GM21576 (cell line): ENCODE measurements at regions not wholly inside any gene's neighbourhood (a gene's known extent, or its start where the extent isn't known, plus 50 kb on each side); places are given as distances from the start of the nearest gene placed in this dataset.

Experiments used
- ATAC-seq: cut with Tn5 transposase; IDR thresholded peaks from one replicate; pipeline ENCODE4 v1.9.1; 2021; ENCODE audit warnings: mild to moderate bottlenecking, moderate library complexity; ENCODE audit not compliant: unreplicated experiment

DNA sequence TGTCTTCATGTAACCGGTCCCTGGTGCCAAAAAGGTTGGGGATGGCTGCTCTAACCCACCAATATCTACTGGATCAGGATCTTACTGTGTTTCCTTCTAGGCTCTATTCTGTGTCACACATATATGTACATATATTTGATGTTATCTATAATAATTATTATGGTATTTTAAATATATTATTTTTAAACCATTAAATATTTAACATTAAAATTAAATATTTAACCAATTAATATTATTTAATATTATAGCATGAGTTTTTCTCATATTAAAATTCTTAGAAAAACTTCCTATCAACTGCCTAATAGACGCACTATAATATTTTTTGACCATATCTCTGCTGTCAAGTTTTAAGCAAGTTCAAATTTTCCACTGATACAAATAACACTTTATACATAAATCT lies 196.9 kb upstream of the PLET1 start:
- ATAC-seq = no peak

DNA sequence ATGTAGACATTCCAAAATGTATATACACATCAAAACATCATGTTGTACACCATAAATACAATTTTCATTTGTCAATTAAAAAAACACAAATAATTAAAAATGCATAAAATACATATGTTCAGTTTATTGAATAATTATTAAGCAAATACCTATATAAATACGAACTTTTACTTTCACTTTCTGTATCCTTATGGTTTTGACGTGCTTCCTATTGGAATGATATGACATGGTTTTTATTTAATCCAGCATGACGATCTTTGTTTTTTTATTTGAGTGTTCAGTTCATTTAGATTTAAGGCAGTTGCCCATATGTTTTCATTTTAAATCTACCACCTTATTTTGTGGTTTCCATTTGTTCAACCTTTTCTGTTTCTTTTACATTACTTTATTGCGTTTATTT lies 198.3 kb upstream of the PLET1 start:
- ATAC-seq = no peak

DNA sequence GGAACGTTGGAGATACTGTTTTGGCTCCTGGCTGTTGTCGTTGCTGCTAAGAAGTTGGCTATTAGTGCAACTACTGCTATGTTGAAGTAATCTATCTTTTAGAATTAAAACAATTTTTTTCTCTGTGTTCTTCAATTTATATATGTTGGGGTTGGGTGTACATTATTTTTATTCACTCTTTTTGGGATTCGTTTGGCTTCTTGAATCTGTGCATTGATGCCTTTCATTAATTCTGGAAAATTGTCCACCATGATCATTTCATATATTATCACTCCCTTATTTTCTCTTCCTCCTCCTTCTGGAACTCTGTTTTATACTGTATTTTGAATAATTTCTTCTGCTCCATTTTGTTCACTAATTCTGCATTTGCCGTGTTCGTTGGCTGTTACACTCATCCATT lies 199.5 kb upstream of the PLET1 start:
- ATAC-seq = no peak

DNA sequence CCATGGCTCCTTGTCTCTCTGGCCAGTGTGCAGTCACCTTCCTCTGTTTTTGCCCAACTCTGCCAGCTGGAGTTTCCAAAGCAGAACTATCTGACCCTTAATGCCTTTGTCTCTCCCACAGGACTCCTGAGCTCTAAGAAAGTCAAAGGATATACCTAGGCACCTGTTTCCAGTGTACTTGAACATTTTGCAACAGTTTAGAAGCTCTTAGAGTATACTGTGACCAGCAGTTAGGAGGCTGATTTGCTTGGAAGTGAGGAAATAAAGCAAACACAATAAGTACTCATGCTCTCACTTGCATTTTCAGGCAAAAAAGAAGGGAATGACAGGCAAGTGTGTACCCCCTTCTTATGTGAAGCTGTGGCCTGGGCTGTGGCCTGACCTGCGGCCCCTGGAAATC lies 204.3 kb upstream of the PLET1 start:
- no peak for ATAC-seq

DNA sequence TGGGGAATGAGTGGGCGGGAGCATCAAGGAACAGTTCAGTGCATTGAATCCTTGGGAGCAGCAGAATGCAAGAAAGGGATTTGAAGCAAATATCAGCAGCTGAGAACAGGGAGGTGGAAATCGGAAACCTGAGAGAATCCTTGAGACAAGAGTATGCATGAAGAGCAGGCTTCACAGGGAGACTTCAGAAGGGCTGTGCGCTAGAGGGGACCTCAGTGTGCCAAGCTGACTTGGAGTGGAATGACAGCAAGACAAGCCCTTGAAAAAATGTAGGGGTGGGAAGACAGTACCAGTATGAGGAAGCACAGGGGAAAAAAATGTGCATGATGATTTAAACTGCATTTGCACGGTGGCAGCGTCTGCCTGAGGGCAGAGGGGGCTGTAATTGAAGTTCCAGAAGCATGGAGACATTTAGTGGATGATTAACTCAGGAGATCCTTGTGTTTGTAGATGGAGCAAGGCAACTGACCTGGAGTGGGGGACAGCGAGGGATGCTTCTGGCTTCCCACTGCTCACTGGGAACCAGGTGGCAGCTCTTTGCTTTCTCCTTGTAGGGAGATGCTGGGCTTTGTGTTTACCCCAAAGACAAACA lies 204.9 kb upstream of the PLET1 start:
- no peak for ATAC-seq

DNA sequence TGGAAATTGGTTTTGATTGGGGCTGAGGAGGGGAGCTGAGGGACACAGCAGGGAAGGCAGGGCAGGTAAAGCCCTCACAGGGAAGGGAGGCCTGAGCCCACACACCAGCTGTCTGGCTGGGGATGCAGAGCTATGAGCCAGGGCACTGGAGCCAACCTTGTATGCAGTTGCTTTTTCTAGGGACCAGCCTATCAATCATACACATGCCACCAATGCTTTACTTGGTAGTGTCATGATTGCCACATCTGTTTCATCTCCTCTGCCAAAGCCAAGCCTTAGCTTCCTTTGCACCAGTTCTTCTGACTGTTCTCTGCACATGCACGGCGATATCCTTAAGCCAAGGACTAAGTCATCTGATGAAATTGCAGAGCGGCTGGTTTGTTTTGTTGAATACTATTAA lies 207.1 kb upstream of the PLET1 start:
- ATAC-seq = no peak

DNA sequence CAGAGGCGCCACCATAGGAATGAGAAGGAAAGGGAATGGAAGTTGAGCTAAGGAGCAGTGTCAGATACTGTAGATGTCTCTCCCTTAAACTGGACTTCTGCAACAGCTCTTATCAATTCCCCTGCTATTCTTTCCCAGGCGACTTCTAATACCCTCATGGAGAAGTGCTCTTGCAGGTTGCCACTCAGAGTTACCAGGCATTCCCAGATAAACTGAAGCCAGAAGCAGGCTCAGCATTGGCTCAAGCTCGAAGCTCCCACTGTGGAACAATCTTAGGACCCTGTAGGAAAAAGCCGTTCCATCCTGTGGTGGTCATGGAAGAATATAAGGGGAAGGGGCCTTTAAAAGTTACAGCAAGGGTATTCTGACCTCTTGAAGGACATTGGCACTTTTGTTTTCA lies 208.7 kb upstream of the PLET1 start:
- no peak for ATAC-seq

DNA sequence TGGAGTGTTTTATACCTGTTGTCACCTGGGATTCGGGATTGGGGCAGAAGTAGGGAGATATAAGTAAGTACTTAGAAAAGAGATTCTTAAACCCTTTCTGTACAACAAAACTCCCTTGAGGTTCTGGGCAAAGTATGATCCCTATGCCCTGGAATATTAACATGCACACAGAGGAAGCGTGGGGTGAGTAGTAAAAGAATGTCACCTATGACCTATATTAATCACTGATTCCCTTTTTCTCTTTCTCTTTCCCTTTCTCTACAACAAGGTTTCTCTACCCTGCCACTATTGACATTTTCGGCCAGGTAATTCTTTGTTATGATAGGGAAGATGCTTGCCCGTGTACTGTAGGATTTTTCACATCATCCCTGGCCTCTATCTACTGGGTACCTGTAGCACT lies 209.7 kb upstream of the PLET1 start:
- ATAC-seq = no peak

DNA sequence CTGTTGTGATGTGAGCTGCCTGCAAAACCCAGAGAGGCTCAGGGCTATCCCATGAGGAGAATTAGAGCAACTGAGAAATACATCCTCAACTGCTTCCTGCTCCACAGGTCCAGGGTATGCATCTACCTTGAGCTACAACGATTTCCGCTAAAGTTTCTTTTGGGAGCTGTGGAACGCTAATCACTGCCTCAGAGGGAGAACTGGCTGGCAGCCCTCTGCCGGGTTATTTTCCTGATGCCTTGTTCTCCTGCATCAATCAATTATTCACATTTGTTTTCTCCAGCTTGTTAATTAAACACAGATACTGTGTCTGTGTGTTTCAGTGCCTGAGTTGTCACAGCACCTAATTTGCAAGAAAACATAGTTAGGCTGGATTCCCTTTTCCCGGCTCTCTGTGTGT lies 211.1 kb upstream of the PLET1 start:
- no peak for ATAC-seq

DNA sequence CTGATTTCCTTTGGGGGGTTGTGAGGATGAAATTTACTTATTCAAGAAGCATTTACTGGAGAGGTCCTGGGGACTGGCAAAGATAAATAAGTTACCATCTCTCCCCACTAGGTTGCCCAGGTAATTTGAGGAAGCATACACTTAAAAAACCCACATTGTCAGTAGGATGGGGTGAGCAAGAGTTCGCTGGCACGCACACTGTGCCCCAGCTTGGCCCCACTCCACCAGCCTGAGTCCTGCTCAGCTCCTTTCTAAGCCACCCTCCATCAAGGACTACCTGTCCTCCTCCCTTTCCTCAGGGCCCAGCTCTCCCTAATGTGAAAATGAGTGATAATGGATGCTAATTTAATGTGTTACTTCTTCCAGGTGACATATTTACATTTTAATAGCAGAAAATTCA lies 216.5 kb upstream of the PLET1 start:
- ATAC-seq = no peak

DNA sequence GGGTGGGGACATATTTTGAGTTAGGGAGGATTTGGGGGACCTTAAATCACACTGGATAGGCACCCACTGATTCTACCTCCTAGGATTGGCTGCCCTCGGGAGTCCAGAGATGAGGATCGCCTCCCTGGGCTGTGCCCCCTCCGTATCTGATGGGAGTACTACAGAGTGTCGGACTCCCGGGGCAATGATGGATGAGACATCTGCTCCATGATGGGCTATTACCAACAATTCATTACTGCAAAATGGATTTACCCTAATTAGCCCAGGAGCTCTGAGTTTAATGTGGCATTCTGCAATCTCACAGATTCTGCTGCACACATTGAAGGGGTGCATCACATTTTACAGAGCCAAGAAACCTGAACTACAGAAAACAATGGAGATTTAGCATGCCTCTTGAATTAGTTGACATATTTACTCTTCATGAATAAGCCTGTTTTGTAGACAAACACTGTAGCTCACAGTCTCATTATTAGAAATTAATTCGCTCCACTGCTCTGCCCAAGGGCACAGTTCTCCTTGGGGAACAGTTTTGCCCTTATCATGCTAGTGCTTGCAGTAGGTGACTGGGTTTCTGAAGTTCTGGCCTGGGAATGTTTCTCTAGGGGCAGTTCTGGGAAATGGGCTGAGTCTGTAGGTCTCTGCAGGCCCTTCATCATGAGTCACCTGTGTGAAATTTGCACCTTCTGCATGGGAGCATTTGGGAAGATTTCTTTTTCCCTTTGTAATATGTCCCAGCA lies 217.1 kb upstream of the PLET1 start:
- no peak for ATAC-seq

DNA sequence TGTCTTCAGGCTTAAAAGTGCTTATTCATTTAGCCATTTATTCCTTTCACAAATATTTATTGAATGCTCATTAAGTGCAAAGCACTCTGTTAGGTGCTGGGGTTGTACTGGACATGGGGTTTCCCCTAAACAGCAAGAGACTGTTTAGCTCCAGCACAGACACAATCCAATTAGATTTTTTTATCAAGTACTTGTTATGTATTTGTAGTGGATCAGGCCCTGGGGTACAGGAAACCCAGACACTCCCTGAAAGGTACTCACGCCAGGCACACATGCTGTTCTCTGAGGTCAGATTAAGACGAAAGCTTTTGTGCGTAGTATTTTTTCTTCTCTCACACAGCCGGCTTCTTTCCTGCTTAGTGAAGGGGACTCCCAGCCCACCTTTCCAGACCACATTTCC lies 218.1 kb upstream of the PLET1 start:
- no peak for ATAC-seq

DNA sequence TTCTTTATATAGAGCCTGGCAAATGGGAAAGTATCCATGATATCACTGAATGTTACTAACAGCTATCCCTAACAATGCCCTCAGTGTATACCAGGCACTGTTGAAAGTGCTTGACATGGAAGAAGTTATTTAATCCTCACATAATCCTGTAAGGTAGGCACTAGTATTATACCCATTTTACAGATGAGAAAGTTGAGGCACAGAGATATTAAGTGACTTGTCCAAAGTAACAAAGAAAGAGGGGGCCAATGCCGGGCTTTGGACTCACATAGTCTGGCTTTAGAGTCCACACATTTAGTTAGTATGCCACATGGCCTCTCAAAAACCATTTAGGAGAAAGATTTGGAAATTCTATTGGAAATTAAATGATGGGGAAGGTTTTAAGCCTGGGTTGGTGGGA lies 220.8 kb upstream of the PLET1 start:
- no peak for ATAC-seq

DNA sequence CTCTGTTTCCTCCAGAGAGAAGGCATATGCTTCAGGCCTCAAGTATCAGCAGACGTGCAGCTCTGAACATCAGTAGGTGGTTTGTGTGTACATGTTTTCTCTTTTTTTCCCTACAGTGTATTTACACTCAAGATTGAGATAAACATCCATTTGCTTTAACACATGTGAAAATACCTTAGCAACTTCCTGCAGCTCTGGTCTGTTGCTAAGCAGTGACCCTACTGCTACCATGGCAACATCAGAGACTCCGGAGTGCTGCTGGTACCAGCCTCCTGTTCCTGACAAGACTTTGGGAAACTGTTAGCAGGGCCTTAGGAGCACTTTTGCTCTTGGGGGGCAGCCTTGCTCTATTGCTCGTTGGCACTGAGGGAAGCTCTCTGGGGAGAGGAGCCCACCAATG lies 221.2 kb upstream of the PLET1 start:
- no peak for ATAC-seq

DNA sequence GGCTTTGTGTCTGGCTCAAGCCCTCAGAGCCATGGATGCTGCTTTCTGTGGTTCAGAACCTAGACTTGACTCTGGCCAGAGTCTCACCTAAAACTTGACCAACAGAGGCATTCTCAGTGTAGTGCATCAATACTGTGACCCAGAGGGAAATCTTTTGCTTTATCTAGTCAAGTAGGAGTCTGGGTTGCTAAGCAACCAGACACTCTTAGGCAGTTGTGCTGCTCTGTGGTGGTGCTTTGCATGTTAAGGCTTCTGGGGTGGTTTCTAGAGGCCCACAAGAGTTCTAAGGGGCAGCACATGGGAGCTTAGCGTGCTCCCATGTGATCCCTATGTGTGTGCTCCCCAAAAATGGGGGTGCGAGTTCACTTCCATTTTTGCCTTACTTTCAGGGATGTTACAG lies 224.6 kb upstream of the PLET1 start:
- ATAC-seq = no peak

DNA sequence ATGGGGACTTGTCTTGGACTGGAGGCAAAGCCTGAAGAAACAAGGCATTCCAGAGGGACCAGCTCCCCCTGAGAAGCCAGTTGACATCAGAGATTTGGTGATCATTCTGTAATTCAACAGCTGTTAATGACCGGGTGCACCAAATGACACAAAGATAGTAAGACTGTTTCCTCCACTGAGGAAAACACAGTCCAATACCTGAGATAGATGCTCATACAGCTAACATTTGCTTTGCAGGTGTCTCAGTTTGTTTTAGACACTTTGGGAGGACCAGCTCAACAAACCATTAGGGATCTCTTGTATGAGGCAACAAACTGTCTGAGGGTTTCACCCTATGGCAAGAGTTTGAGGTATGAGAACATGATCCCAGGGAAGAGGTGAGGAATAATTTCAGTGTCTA lies 237.2 kb upstream of the PLET1 start:
- ATAC-seq = no peak

DNA sequence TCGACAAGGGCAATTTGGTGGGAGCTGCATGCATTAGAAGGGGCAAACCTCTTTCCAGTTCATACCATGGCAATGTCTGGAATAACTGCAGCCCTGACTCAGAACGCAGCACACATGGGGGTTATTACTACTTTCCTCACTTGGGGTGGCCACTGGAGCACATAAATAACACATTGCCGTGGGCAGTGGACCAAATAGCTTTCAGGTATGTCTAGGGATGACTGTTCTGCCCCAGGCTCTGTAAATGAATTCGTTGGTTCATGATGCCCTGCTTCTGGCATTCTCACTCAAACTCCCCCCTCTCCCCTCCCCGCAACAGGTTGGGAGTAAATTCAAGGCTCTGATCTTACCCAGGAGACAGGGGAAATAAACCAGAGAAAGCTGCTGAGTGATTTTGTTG lies 238.0 kb upstream of the PLET1 start:
- no peak for ATAC-seq

DNA sequence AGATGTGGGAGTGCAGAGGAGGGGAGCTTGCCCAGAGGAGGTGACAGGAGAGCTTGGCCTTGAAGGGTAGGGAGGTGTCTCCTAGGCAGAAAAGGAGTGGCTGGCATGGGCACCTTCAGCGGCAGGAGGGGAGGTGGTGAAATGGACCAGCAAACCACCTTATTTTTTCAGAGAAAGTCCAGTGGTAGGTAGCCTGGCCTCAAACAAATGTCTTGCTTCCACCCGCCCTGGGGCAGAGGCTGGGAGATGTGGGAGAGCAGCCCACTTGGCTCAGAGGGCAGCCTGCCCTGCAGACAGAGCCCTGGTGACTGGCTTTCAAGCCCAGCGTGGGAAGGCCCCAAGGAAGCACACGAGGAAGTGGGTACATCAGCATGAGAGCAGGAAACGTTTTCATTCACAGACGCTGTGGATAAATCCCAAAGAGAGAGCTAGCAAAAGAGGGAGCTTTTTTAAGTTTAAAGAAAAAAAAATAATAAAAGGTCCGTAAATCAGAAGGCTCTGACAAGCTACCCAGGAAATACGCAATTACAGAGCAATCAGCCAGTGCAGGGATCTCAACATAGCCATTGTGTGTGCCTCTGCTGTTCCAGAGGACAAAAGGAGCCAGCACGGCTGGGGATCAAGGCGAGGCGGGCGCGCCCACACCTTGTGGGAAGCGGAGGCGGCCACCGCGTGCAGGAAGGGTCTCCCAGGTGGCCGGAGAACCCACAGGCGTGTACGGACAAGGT lies 238.7 kb upstream of the PLET1 start:
- ATAC-seq = no peak

DNA sequence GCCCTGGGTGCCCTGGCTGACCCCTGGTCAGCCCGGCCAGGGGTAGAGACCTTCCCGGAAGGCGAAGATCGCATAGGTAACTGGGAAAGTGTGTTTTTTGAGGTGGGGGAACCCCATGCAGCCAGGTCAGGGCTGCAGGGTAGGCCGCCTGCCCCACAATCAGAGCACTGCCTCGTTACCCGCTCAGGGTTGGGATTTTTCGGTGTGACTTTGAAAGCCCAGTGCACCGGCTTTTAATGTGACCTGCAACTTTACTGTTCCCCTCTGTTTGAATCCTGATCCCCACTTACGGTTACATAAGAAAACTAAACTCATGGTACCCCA lies 239.2 kb upstream of the PLET1 start:
- ATAC-seq = no peak

DNA sequence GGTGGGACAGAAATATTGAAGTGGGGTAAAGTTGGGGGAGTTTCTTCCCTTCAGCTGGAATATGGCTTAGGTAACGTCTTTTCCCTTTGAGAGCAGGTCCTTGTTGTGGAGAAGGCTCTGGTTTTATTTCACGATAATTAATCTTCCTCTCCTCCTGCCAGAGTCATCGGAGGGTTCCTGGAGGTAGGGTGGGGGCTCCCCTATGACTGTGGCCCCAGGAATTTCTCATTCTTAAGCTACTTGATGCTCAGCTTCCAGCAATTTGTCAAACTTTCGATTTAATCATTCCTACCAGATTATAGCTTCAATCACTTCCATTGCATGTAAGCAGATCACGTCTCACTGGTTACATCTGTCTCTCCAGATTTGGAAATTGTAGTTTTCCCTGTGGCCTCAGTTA lies 242.8 kb upstream of the PLET1 start:
- ATAC-seq = no peak

DNA sequence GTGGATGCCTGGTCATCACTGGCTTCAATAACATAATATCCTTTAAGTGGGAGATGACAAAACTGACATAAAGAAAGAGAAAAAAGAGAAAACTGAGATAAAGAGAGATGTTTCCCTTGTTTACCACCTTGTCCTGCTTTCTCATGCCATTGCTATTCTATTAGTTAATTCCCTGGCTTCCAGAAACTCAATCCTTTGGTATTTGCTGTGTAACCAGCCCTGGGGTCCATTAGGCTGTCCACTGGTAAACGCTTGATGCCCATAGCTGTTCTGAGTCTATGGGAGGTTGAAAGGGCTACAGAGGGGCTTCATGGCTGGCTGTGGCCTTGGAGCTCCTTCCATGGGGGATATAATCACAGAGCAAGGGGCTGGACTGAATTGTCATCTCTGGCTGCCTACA lies 243.4 kb upstream of the PLET1 start:
- no peak for ATAC-seq

DNA sequence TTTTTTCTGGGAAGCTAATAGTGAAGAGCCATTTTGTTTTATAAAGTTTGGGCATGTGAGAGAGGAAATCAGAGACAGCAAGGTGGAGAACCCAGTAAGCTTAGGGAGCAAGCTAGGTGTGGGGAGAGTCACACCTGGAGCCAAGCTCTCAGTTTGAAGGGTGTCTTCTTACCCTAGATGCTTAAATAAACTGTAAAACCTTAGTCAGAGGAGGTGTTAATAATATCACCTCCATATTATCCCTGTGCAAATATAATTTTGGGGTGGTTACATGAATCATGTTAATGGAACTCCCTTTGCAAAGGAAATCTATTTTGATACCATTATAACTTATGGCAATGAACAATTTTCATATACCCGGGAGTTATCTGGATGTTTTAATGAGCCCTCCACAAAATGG lies 246.2 kb upstream of the PLET1 start:
- ATAC-seq = no peak

DNA sequence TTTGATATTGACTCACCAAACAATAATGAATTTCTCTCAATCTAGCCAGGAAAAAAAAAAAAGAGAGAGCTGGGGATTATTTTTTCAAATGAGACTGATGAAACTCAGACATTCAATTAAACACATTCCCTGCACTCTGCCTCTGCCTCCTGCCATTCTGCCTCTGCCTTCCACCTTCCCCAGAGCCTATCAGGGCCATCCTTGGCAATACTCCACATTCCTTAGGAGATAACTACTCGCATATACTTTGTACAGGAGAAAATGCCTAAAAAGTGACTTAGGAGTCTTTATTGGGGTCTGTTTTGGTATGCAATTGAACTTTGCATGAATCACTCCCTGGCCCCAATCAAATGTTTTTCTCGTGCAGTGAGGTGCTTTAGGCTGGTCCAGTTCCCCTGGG lies 246.6 kb upstream of the PLET1 start:
- ATAC-seq = no peak
